Activated naive CD4-positive, alpha-beta T cell treated with anti-CD3 and anti-CD28 coated beads, Interleukin-2, amount 50 U/mL, for 16 hours (primary cell): ENCODE measurements at regions not wholly inside any gene's neighbourhood (a gene's known extent, or its start where the extent isn't known, plus 50 kb on each side); places are given as distances from the start of the nearest gene placed in this dataset.
"Not testable (repeated sequence)": the region's sequence is repeated elsewhere in the genome, so short reads cannot be mapped to it uniquely, and the experiment has no call there.

Experiments
- DNase-seq: peaks from one replicate; pipeline ENCODE4 v3.0.0-alpha.2; 2020

GRCh38 chr12:124705545-124706138, 138.2 kb upstream of the NCOR2 start:
- no peak for DNase-seq

- DNase-seq = no peak
These were observed 137.2 kb upstream of the NCOR2 start for GRCh38 chr12:124704619-124705018.

GRCh38 chr12:124703856-124704255, 136.4 kb upstream of the NCOR2 start:
- no peak for DNase-seq

GRCh38 chr12:124702736-124703135, 135.3 kb upstream of the NCOR2 start:
- no peak for DNase-seq

GRCh38 chr12:124700810-124701592, 133.6 kb upstream of the NCOR2 start:
- DNase-seq = no peak

GRCh38 chr12:124699909-124700308, 132.5 kb upstream of the NCOR2 start:
- DNase-seq = no peak

GRCh38 chr12:124698998-124699305, 131.5 kb upstream of the NCOR2 start:
- no peak for DNase-seq

GRCh38 chr12:124698211-124698997, 131.0 kb upstream of the NCOR2 start:
- no peak for DNase-seq

- DNase-seq = not testable (repeated sequence)
These were observed 130.3 kb upstream of the NCOR2 start for GRCh38 chr12:124697722-124698121.

- DNase-seq = no peak
These were observed 129.5 kb upstream of the NCOR2 start for GRCh38 chr12:124696693-124697476.

GRCh38 chr12:124695861-124696260, 128.4 kb upstream of the NCOR2 start:
- DNase-seq = no peak

- DNase-seq = no peak
These were observed 127.6 kb upstream of the NCOR2 start for GRCh38 chr12:124694846-124695497.

- no peak for DNase-seq
These were observed 126.8 kb upstream of the NCOR2 start for GRCh38 chr12:124694250-124694649.

- no peak for DNase-seq
These were observed 125.8 kb upstream of the NCOR2 start for GRCh38 chr12:124693111-124693723.

- DNase-seq = no peak
These were observed 125.0 kb upstream of the NCOR2 start for GRCh38 chr12:124692443-124692842.

- DNase-seq = no peak
These were observed 124.0 kb upstream of the NCOR2 start for GRCh38 chr12:124691429-124691828.

- DNase-seq = no peak
These were observed 122.2 kb upstream of the NCOR2 start for GRCh38 chr12:124689631-124690030.

GRCh38 chr12:124688356-124688992, 121.1 kb upstream of the NCOR2 start:
- no peak for DNase-seq

GRCh38 chr12:124687917-124688316, 120.5 kb upstream of the NCOR2 start:
- DNase-seq = no peak

GRCh38 chr12:124687174-124687902, 119.9 kb upstream of the NCOR2 start:
- no peak for DNase-seq
